ENCODE measurements at regions not wholly inside any gene's neighbourhood (a gene's known extent, or its start where the extent isn't known, plus 50 kb on each side); places are given as distances from the start of the nearest gene placed in this dataset.

DNA sequence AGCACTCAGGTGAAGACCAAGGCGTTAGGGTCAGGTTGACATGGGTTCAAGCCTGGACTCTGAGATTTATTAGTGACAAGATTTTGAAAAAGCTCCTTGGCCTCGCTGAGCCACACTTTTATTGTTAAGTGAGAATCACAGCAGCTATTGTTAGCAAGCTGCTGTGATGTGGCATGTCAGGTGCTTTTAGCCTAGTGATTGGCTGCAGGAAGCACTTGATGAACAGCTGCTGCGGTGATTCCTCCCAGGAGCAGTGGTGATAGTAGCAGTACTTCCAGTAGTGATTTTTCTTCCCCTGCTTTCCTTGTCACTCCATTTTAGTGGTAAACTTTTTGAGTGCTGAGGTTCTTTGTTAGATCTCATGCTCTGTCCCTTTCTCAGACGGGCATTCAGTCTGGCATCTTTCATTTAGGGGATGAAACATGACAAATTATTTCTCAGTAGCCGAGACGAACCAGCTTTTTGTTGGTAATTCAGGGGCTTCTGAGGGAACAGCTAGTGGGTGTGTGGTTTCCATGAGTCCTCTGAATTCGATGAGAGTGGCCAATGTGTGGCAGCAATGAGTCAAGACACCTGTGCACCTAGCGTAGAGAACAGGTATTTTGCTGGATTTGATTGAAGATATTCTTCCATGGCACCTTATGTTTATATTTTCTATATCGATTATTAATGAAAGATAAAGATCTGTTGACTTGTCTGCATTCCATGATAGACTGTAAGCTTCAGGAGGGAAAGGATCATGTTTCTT is 696.7 kb downstream of the DHX35 start:
- Histone ChIP-seq H3K4me2 (ENCODE audit: low read length) (no peak overlapping the region), H3K79me2 (ENCODE audit: insufficient read depth, low read length) (no peaks in the 10 kb centered on the region), H3K9ac (ENCODE audit: low read length) (no peak overlapping the region), H3K9me3 (ENCODE audit: low read length) (no peaks in the 10 kb centered on the region), H3K36me3 (ENCODE audit: insufficient read depth, low read length) (no peaks in the 10 kb centered on the region), H3K9me2 (ENCODE audit: low read depth, low read length) (no peaks in the 10 kb centered on the region), H4K20me1 (ENCODE audit: insufficient read depth, low read length) (no peaks in the 10 kb centered on the region), H3K4me3 (ENCODE audit: low read depth, low read length, poor library complexity, severe bottlenecking) (no peak overlapping the region), H3K27me3 (ENCODE audit: insufficient read depth, low read length) (no peaks in the 10 kb centered on the region), H3F3A (ENCODE audit: insufficient read depth, low read length) (no peaks in the 10 kb centered on the region), H2AFZ (ENCODE audit: low read length) (no peak overlapping the region), H3K4me1 (ENCODE audit: insufficient read depth, low read length, severe bottlenecking) (no peaks in the 10 kb centered on the region), H3K27ac (ENCODE audit: low read depth, low read length, poor library complexity, severe bottlenecking) (no peak overlapping the region)
- TF ChIP-seq EZH2 (IDR thresholded peaks at IDR 0.05; ENCODE audit: borderline replicate concordance, low read length), result no peak
- TF ChIP-seq, protein P1, sequence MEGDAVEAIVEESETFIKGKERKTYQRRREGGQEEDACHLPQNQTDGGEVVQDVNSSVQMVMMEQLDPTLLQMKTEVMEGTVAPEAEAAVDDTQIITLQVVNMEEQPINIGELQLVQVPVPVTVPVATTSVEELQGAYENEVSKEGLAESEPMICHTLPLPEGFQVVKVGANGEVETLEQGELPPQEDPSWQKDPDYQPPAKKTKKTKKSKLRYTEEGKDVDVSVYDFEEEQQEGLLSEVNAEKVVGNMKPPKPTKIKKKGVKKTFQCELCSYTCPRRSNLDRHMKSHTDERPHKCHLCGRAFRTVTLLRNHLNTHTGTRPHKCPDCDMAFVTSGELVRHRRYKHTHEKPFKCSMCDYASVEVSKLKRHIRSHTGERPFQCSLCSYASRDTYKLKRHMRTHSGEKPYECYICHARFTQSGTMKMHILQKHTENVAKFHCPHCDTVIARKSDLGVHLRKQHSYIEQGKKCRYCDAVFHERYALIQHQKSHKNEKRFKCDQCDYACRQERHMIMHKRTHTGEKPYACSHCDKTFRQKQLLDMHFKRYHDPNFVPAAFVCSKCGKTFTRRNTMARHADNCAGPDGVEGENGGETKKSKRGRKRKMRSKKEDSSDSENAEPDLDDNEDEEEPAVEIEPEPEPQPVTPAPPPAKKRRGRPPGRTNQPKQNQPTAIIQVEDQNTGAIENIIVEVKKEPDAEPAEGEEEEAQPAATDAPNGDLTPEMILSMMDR (IDR thresholded peaks at IDR 0.05; ENCODE audit: low read length), result no peak

DNA sequence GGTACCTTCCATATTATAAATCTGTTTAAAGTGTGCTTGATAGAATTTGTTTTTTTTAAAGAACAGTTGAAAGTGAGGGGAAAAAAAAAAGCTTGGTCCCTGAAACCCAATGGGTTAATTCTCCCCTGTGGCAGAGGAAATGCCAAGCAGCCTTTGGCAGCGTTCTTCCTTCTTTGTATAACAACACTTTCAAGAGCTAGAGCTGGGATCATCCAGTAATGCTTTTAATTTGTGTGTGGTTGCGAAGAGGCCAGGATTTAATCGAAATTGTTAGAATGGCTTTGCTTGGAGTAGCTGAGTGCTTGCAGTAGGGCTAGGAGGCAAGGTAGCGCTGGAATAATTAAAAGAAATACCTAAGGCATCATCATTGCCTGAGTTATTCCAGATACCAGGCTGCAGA is 692.0 kb downstream of the DHX35 start:
- Histone ChIP-seq H3K4me3 (ENCODE audit: low read depth, low read length, poor library complexity, severe bottlenecking) (no peak overlapping the region), H3K27ac (ENCODE audit: low read depth, low read length, poor library complexity, severe bottlenecking) (no peak overlapping the region), H3K4me2 (ENCODE audit: low read length) (no peak overlapping the region), H3K9ac (ENCODE audit: low read length) (no peak overlapping the region), H3K79me2 (ENCODE audit: insufficient read depth, low read length) (no peaks in the 10 kb centered on the region), H3K36me3 (ENCODE audit: insufficient read depth, low read length) (no peaks in the 10 kb centered on the region), H4K20me1 (ENCODE audit: insufficient read depth, low read length) (no peaks in the 10 kb centered on the region), H3K9me2 (ENCODE audit: low read depth, low read length) (no peaks in the 10 kb centered on the region), H3K27me3 (ENCODE audit: insufficient read depth, low read length) (no peaks in the 10 kb centered on the region; the same call in 1 of the 2 replicates), H2AFZ (ENCODE audit: low read length) (no peak overlapping the region), H3F3A (ENCODE audit: insufficient read depth, low read length) (no peaks in the 10 kb centered on the region), H3K9me3 (ENCODE audit: low read length) (no peaks in the 10 kb centered on the region), H3K4me1 (ENCODE audit: insufficient read depth, low read length, severe bottlenecking) (no peaks in the 10 kb centered on the region)
- no peak for TF ChIP-seq EZH2 (IDR thresholded peaks at IDR 0.05; ENCODE audit: borderline replicate concordance, low read length)
- TF ChIP-seq, protein P1 (IDR thresholded peaks at IDR 0.05; ENCODE audit: low read length), result no peak

DNA sequence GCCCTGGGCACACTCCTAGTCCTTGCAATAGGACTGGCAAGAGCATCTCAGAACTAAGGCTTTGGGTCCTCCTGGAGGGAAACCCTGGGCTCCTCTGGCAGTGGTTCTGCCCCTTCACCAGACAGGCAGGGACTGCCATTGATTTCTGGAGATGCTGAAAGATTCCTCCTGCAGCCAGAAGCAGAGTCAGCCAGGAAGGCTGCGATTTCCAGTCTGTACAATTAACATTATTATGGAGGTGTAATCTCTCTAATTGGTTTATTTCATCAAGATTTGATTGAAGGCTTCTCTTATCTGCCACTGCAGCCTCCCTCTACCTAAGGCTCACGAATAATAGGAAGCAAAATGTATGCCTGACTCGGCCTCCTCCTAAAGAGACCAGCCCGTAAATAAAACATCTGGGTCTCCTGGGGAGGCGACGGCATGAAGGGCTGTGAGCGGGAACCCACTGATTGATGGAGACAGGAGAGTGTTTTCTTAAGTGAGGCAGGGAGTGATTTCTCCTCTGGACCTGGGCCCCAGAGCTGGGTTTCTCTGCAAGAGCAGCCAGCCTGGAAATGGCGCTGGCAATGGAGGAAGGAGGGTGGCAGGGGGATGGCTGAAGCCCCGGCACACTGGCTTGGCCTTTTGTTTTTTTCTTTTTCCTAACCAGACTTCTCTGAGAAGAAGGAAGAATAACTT is 689.6 kb downstream of the DHX35 start:
- no peaks in the 10 kb centered on the region for H3K9me3 ChIP-seq (ENCODE audit: low read length)
- H4K20me1 ChIP-seq (ENCODE audit: insufficient read depth, low read length), result no peaks in the 10 kb centered on the region
- H3K9ac ChIP-seq (ENCODE audit: low read length), result no peak overlapping the region
- no peaks in the 10 kb centered on the region; the same call in 1 of the 2 replicates for H3K27me3 ChIP-seq (ENCODE audit: insufficient read depth, low read length)
- no peaks in the 10 kb centered on the region for H3K79me2 ChIP-seq (ENCODE audit: insufficient read depth, low read length)
- no peak overlapping the region for H3K4me3 ChIP-seq (ENCODE audit: low read depth, low read length, poor library complexity, severe bottlenecking)
- H3K9me2 ChIP-seq (ENCODE audit: low read depth, low read length), result no peaks in the 10 kb centered on the region
- H3K4me1 ChIP-seq (ENCODE audit: insufficient read depth, low read length, severe bottlenecking), result no peaks in the 10 kb centered on the region
- no peak overlapping the region for H3K27ac ChIP-seq (ENCODE audit: low read depth, low read length, poor library complexity, severe bottlenecking)
- no peaks in the 10 kb centered on the region for H3F3A ChIP-seq (ENCODE audit: insufficient read depth, low read length)
- TF ChIP-seq, protein P1 (IDR thresholded peaks at IDR 0.05; ENCODE audit: low read length), result no peak
- TF ChIP-seq EZH2 (IDR thresholded peaks at IDR 0.05; ENCODE audit: borderline replicate concordance, low read length), result no peak
- H2AFZ ChIP-seq (ENCODE audit: low read length), result no peak overlapping the region
- H3K4me2 ChIP-seq (ENCODE audit: low read length), result no peak overlapping the region
- no peaks in the 10 kb centered on the region for H3K36me3 ChIP-seq (ENCODE audit: insufficient read depth, low read length)
